C4-2B (cell line): ENCODE measurements at regions not wholly inside any gene's neighbourhood (a gene's known extent, or its start where the extent isn't known, plus 50 kb on each side); places are given as distances from the start of the nearest gene placed in this dataset.

ENCODE experiments used
- ZFX ChIP-seq: fragments of 450-650 bp; IDR thresholded peaks from 2 replicates; pipeline ENCODE4 v1.6.1; 2017
- TF ChIP-seq, protein P1 (sequence below): fragments of 450-650 bp; conservative IDR thresholded peaks from 2 replicates; pipeline ENCODE4 v1.5.1; 2017; ENCODE audit warnings: mild to moderate bottlenecking

GRCh38 chr21:35349376-35350080, 300.4 kb upstream of the RUNX1 start:
- TF ChIP-seq, protein P1, sequence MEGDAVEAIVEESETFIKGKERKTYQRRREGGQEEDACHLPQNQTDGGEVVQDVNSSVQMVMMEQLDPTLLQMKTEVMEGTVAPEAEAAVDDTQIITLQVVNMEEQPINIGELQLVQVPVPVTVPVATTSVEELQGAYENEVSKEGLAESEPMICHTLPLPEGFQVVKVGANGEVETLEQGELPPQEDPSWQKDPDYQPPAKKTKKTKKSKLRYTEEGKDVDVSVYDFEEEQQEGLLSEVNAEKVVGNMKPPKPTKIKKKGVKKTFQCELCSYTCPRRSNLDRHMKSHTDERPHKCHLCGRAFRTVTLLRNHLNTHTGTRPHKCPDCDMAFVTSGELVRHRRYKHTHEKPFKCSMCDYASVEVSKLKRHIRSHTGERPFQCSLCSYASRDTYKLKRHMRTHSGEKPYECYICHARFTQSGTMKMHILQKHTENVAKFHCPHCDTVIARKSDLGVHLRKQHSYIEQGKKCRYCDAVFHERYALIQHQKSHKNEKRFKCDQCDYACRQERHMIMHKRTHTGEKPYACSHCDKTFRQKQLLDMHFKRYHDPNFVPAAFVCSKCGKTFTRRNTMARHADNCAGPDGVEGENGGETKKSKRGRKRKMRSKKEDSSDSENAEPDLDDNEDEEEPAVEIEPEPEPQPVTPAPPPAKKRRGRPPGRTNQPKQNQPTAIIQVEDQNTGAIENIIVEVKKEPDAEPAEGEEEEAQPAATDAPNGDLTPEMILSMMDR, result no peak
- no peak for TF ChIP-seq ZFX
